HG02763 (cell line): ENCODE measurements at regions not wholly inside any gene's neighbourhood (a gene's known extent, or its start where the extent isn't known, plus 50 kb on each side); places are given as distances from the start of the nearest gene placed in this dataset.
"Not testable (repeated sequence)": the region's sequence is repeated elsewhere in the genome, so short reads cannot be mapped to it uniquely, and the experiment has no call there.

Experiments
- ATAC-seq: cut with Tn5 transposase; IDR thresholded peaks from one replicate; pipeline ENCODE4 v1.9.1; 2021; ENCODE audit warnings: mild to moderate bottlenecking, moderate library complexity; ENCODE audit not compliant: unreplicated experiment

DNA sequence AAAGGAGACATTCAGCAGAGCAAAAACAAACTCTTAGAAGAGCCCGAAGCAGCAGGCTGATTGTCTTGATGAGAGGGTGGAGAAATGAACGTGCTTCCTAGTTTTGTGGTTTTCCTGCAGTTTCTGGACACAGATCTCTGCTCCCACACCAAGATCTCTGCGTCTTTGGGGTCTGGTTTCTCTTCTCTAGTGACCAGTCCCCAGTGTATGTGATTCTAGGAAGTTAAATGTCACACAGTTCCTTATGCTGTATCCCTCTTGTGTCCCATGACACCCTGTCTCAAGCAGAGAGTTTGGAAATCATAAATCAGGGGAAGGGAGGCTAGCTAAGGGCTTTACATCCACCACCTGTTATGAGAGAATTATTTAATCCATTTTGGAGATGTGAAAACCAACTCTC, 55.4 kb upstream of the KLF14 start:
- ATAC-seq = no peak

DNA sequence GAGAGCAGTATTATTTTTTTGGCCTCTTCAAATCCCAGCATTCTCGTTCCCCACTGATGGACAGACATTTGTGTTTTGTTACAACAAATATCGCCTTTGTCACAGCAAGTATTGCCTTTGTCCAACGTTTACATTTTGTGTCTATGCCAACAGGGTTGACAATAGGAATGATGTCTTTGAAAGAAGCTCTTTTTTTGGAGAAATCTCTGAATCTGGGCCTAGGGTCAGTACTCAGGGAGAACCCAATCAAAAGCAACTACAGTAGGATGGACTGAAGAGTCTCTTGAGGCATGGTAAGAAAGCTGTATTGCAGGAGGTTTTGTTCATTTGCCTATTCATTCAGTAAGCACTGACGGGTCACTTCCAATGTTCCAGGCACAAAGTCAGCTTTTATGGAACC, 57.7 kb upstream of the KLF14 start:
- no peak for ATAC-seq

DNA sequence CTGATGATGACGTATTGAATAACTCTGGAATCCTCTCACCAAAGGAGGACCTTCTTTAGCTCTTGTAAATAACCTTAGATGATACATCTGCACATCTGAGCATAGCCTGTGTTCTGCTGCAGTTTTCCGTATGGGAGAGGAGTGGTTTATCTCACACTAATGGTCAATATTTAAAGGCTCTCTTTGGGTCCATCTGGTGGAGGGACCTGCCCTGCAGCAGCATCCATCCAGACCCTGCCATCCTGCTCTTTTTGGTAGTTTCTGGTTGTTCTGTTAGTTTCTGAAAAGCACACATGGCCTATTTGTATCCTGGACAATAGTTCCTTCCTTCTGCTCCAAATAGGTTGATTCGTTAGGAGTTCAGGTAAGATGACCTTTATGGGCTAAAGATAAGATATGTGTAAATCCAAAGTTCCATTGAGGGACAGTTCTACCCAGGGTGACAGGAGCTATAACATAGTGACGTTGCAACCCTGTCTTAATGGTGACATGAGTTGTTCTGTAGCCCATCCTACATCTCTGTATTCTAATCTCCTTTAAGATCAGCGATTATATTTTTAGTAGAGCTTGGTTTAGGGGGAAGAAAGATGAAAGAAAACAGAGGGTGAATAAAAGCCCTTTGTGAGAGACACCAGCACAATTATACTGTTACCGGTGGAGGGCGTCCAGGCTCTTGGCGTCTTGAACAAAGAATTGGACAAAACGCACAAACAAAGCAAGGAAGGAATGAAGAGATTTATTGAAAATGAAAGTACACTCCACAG, 60.0 kb upstream of the KLF14 start:
- ATAC-seq = no peak

DNA sequence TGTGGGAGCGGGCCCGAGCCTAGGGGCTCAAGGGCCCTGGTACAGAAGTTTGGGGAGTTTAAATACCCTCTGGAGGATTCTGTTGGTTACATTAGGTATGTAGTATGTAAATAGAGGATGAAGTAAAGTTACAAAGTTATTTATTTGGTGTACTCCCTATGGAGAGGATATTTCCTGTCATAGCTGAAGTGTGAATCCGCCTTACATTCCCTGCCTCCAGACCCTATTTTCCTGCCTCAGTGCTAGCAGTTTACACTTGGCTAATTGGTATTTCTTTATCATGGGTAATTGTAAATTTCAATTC, 60.6 kb upstream of the KLF14 start:
- no peak for ATAC-seq

DNA sequence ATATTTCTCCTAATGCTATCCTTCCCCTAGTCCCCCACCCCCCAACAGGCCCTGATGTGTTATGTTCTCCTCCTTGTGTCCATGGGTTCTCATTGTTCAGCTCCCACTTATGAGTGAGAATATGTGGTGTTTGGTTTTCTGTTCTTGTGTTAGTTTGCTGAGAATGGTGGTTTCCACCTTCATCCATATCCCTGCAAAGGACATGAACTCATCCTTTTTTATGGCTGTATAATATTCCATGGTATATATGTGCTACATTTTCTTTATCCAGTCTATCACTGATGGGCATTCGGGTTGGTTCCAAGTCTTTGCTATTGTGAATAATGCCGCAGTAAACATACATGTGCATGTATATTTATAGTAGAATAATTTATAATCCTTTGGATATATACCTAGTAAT, 62.4 kb upstream of the KLF14 start:
- ATAC-seq = not testable (repeated sequence)

DNA sequence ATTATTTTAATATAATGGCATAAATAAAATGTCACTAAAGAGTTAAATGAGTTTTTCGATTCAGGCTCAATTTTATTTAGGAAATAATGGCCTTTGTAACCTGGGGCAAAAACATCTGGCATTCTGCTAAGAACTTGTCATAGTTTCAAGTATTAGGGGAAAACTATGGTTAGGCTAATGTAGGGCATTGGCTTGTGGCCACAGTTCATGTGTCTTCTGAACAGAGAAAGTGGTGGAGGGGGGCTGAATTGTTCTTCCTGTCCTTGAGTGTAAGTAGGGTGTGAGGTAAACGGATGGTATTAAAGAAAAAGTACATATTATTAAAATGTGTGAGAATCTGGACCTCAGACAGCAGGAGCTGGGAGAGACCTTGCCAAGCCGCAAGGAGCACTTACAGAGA, 69.1 kb upstream of the KLF14 start:
- ATAC-seq = no peak

DNA sequence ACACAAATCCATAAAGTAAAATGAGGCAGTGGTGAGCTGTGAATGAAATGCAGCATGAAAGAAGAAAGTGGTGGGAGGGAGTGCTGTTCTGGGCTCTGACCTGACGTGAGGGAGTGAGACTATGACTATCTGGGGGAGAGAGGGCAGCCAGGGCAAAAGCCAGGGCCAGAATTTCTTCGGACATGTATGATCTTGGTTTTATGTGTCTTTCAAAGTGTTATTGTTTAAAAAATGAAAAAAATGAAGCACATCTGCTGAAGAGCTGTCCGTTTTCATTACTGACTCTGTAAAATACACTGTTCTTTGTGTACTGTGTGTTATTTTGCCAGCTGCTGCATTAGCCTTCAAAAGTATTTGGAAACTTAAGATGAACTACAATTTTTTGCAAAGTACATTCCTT, 70.2 kb upstream of the KLF14 start:
- no peak for ATAC-seq

DNA sequence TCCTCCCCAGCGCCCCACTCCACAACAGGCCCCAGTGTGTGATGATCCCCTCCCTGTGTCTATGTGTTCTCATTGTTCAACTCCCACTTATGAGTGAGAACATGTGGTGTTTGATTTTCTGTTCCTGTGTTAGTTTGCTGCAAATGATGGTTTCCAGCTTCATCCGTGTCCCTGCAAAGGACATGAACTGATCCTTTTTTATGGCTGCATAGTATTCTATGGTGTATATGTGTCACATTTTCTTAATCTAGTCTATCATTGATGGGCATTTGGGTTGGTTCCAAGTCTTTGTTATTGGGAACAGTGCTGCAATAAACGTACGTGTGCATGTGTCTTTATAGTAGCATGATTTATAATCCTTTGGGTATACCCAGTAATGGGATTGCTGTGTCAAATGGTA, 78.8 kb upstream of the KLF14 start:
- ATAC-seq = not testable (repeated sequence)

DNA sequence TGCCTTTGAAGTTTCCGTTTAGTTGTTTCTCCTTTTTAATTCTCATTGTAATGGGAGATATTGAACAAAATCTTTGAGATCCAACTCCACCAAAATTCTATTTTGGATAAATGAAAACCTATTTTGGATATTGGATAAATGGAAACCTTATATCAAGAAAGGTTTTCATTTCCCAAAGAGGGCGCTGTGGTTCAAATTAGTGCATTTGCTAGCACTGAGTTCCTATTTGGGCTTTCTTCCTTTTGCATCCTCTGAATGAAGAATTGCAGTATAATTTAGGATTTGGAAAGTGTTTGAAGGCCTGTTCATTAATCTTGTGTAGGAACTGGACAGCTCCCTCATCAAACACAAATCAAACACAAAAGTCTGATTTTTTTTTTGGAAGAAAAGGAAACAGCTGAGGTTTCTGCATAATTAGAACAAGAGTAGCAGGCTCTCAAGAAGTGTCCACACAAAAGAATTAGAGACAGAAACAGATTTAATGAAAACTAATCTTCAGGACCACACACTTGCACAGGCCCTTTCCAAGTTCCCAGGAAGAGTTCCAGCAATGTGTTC, 80.8 kb upstream of the KLF14 start:
- ATAC-seq = no peak

DNA sequence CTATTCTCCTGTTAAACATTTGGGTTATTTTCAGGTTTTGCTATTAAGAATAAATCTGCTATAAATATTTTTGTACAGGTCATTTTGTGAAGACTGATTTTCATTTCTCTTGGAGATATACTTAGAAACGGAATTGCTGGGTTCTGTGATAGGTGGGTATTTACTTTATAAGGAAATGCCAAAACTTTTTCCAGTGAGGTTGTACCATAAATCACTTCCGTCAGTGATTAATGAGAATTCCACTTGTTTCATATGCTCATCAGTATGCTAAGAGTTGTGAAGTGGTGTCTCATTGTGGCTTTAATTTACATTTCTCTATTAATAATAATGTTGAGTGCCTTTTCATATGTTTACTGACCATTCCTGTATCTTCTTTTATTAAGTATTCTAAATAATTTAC, 84.0 kb upstream of the KLF14 start:
- ATAC-seq = no peak

DNA sequence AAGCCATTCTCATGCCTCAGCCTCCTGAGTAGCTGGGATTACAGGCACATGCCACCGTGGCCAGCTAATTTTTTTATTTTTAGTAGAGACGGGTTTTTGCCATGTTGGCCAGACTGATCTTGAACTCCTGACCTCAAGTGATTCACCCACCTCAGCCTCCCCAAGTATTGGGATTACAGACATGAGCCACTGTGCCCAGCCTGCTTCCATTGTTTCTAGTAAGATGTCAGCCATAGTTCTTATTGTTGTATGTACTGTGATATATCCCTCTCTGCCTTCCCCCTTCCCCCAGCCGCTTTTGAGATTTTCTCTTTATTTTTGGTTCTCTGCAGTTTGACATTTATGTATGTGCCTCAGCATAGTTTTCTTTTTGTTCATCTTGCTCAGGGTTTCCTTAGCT, 87.9 kb upstream of the KLF14 start:
- ATAC-seq = no peak

DNA sequence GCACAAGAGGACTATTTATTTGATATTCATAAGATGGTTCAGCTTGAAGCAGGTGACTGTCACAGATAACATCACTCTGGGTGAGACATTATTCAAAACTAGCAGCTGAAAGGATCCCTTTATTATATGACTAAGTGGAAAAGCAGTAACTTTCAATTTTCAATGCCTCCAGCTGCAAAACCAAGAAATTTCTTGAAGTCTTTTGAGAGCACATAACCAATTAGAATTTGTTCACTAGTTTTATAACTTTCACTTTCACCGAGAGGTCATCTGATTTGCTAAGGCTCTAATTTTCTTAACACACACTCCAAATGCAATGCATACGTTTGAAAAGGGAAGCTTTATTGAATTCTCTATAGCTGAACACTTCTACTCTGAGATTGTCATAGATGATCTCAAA, 88.6 kb upstream of the KLF14 start:
- ATAC-seq = no peak

DNA sequence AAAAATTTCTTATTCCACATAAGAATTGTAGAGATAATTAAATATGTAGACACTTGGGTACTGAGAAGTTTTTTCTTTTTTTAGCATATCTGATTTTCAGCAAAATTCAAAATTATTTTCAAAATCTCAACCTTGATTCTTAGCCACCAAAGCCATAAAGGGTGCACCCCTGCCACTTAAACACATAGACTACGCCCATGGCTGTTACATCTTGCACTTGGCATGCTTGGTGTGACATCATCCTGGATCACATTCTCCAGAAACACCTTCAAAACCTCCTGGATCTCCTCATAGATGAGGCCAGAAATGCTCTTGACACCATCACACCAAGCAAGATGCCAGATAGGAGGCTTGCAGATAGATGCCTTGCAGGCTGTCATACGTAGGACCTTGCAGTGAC, 89.1 kb upstream of the KLF14 start:
- ATAC-seq = no peak

DNA sequence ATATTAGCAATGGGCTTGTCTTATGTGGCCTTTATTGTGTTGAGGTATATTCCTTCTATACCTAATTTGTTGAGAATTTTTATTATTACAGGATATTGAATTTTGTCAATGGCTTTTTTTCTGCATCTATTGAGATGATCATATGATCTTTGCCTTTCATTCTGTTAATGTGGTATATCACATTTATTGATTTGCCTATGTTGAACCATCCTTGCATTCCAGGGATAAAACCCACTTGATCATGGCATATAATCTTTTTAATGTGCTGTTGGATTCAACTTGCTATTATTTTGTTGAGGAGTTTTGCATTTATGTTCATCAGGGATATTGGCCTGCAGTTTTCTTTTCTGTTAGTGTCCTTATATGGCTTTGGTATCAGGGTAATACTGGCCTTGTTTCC, 91.8 kb upstream of the KLF14 start:
- no peak for ATAC-seq

DNA sequence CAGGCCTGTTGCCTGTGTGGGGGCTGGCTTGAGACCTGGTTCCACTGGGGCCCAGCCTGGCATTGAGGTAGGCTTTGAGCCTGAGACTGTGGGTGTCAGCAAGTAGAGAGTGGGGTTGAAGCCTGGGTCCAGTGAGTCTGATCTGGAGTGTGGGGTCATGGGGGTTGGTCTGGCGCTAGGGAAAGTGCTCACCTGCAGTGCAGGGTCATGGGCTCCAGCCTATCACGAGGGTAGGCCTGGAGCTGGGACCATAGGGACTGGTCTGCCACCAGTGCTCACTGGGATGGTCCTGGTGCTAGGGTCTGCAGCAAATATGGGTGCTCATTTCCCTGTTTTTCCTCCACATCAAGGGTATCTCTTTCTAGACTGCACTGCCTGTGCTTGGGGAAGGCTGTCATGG, 95.4 kb upstream of the KLF14 start:
- no peak for ATAC-seq

DNA sequence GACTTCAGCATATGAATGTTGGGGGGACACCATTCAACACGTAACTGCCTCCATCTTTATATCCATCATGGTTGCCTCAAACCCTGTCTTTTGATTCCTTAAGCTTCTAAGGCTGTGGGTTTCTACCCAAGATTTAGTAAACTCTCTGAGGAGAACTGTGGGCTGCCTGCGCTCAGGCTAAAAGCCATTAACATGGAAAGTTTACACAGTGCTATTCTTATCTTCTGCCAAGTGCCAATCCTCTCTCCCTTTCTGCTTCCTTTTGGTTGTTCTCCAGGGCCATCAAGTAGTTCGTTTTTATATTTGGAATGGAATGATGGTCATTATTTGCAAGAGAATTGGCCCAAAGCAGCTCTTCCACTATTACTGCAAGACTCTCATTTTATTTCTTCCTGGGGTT, 97.3 kb upstream of the KLF14 start:
- ATAC-seq = no peak

DNA sequence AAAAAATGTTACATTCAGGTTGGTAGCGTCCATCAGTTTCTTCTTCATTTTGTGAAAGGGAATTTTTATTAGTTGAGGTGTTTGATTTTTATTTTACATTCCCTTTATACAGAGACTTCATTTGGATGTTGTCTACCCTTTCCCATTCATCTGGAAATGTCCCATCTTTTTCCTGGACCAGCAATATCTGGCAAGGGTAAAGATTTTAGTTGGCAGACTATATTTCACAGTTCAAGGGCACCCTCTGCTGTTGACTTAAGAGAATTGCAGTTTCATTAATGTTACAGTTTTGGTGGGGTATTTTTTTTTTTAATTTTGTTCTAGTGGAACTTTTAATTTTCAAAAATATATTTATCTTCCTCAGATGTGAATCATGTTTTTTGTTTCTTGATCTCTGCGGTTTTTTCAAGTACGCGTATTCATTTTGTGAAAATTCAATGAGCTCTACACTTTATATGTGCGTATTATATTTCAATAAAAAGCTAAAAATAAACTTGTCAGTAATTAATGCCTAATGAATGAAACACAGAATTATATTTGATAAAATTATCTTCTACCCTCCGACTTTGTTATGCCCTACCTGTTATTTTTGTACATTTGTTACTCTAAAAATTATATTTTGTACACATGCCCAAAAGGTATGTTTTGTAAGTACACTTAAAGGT, 97.9 kb upstream of the KLF14 start:
- no peak for ATAC-seq

DNA sequence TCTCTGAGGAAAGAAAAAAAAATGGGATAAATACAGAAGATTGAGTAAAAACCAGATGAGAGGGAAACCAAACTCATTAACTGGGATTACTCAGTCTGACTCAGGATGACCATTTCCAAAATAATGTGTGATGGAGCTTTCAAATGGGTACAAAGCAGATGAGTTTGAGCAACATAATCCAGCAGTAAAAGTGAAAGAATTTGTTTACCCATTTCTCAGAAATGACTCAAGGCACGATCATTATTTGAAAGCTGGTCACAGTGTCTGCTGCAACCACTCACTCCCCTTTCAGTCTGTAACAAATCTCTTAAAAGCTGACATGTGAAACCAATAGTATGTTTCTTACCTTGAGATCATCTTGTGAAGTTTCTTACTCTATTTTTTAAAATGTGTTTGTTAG, 104.7 kb upstream of the KLF14 start:
- no peak for ATAC-seq

DNA sequence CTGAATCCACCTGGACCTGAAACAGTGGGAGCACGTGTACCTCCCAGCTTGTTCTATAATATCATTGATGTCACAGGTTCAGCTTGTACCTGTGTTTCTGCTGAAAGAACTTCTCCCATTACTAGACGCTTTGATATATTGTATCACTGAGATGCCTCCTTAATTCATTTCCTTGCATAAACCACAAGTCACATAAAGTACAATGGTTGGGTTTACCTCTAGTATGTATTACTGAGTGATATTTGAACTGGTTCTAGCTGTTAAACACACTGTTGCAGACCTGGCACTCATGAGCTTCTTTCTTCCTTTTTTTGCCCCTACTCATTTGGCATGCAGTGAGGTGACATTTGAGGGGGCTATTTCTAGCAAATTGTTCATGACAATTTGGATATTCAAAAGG, 106.6 kb upstream of the KLF14 start:
- no peak for ATAC-seq

DNA sequence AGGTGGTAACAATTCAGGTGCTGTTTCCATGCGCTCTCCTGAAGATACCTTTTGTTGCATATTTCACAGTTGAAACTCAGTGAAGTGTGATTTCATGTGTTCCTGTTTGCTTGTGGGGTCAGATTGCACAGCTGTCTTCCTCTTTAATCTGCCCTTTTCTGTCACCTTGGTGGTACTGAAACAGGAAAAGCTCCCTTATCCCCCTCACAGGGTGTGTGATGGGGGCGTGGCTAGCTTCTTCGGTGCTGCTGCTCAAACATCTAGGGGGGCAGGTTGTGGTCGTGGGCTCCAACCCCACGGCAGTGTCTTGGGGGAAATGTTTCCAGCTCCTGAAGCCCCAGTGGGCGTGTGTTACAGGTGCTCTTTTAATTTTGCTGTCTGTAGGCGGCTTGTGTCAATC, 107.4 kb upstream of the KLF14 start:
- ATAC-seq = no peak

DNA sequence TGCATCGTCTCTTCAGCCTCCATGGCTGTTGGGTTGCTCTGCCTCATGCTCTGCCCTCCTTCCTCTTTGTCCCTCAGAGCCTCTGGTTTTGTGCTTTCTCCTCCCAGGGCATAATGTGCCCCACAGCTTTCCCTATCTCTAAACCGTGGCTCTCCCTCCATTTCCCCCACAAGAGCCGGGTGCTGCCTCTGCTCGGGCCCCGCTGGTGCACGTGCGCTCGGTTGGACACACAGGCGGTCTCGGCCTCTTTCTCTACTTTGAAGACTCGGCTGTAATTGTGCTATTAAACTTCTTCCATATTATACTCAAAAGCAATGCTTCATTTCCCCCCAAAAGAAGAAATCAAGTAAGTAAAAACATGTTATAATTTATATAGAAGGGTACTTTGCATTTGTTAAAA, 109.7 kb upstream of the KLF14 start:
- no peak for ATAC-seq

DNA sequence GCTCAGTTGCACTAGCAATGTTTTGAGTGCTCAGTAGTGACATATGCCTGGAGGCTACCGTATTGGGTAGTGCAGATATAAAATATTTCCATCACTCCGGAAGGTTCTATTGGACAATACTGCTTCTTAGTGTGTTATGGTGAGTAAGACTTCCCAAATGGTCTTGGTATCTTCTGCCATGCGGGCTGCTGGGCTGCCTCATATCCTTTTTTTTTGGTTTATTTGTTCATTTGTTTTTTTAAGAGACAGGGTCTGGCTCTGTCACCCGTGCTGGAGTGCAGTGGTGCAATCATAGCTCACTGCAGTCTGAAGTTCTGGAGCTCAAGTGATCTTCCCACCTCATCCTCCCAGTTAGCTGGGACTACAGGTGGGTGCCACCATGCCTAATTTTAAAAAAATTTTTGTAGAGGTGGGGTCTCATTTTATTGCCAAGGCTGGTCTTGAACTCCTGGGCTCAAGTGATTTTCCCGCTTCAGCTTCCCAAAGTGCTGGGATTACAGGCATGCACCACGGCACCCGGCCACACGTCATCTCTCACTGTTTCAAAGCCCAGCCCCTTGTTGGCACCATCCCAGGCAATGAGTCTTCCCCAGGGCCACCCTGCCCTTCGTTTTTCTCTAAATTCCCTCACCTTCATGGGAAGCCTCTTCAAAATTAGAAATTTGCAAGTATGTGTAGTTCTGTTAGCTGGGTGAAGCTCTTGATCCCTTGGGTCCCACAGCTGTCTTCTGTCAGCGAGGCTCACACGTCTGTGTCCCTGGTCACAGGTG, 111.0 kb upstream of the KLF14 start:
- no peak for ATAC-seq
